ENCODE measurements at regions not wholly inside any gene's neighbourhood (a gene's known extent, or its start where the extent isn't known, plus 50 kb on each side); places are given as distances from the start of the nearest gene placed in this dataset.

GRCh38 chr2:52724585-52724984, 1043.0 kb upstream of the CHAC2 start:
- Histone ChIP-seq H3K79me2 (ENCODE audit: control insufficient read depth, insufficient read depth, low read length) (no peaks in the 10 kb centered on the region), H4K20me1 (ENCODE audit: control insufficient read depth, insufficient read depth) (no peaks in the 10 kb centered on the region), H2AFZ (ENCODE audit: control insufficient read depth, low read depth, low read length) (no peak overlapping the region), H3K4me1 (ENCODE audit: control insufficient read depth, insufficient read depth, low read length) (no peaks in the 10 kb centered on the region), H3K4me3 (no peak overlapping the region), H3K27ac (ENCODE audit: control insufficient read depth, insufficient read depth) (no peak overlapping the region), H3K36me3 (ENCODE audit: control insufficient read depth in 2 of 2, insufficient read depth in 2 of 2, low read length in 1 of 2) (no peaks in the 10 kb centered on the region), H3K9ac (ENCODE audit: control insufficient read depth, insufficient read depth, low read length) (no peak overlapping the region), H3K9me3 (replicated peaks; ENCODE audit: control insufficient read depth, insufficient read depth, low read length) (no peaks in the 10 kb centered on the region), H3K4me2 (ENCODE audit: control insufficient read depth, insufficient read depth) (no peak overlapping the region), H3K27me3 (replicated peaks in 1 of 2; ENCODE audit: control insufficient read depth in 2 of 2, insufficient read depth in 2 of 2, low read length in 1 of 2) (no peaks in the 10 kb centered on the region)
- ChIA-PET POLR2A (no interaction called here), CTCF (no interaction called here), SMC1A (ENCODE audit: uncharacterized antibody, unreplicated experiment) (interaction anchor here (0.6 kb wide), 1 partner anchor 9 kb away, joined by 3 read pairs; no protein-coding TSS in a partner anchor), RAD21 (ENCODE audit: unreplicated experiment) (no interaction called here)
- DNase-seq (ENCODE audit: low read depth, low spot score): no peak
- FAIRE-seq: no peak
- ATAC-seq: no peak
- no TSS peak for BruUV-seq (replicated peaks)
- TF ChIP-seq RAD51 (IDR thresholded peaks at IDR 0.05): no peak
- no peak for TF ChIP-seq MEF2B (IDR thresholded peaks at IDR 0.05; ENCODE audit: partially characterized antibody, poor library complexity, severe bottlenecking)
- no peak for TF ChIP-seq LARP7 (IDR thresholded peaks at IDR 0.05)
- no peak for TF ChIP-seq ZZZ3 (IDR thresholded peaks at IDR 0.05; ENCODE audit: control insufficient read depth, insufficient read length, low read depth)
- no peak for TF ChIP-seq JUNB (IDR thresholded peaks at IDR 0.05)
- no peak for TF ChIP-seq POLR2A (IDR thresholded peaks at IDR 0.05; ENCODE audit: low read depth, low read length)
- no peak for TF ChIP-seq BCL11A (IDR thresholded peaks at IDR 0.05; ENCODE audit: low read depth, low read length)
- no peak for TF ChIP-seq NR2F1 (conservative IDR thresholded peaks at IDR 0.05)
- TF ChIP-seq ZNF217 (IDR thresholded peaks at IDR 0.05): no peak
- TF ChIP-seq TBL1XR1 (IDR thresholded peaks at IDR 0.05; ENCODE audit: low read depth, low read length): no peak
- TF ChIP-seq FOXK2 (IDR thresholded peaks at IDR 0.05): no peak
- no peak for TF ChIP-seq MYC (IDR thresholded peaks at IDR 0.05; ENCODE audit: insufficient read depth, insufficient read length, insufficient replicate concordance, low read length, severe bottlenecking)
- no peak for TF ChIP-seq HDAC2 (IDR thresholded peaks at IDR 0.05)
- TF ChIP-seq CHD1 (IDR thresholded peaks at IDR 0.05; ENCODE audit: low read depth, low read length): no peak
- no peak for TF ChIP-seq RELB (IDR thresholded peaks at IDR 0.05; ENCODE audit: low read depth)
- TF ChIP-seq BCLAF1 (IDR thresholded peaks at IDR 0.05): no peak
- intact Hi-C loops (cut with micrococcal nuclease; ENCODE audit: unreplicated experiment): no loop called here
- in situ Hi-C loops (cut with MboI): no loop called here
